ENCODE measurements at regions not wholly inside any gene's neighbourhood (a gene's known extent, or its start where the extent isn't known, plus 50 kb on each side); places are given as distances from the start of the nearest gene placed in this dataset.

DNA sequence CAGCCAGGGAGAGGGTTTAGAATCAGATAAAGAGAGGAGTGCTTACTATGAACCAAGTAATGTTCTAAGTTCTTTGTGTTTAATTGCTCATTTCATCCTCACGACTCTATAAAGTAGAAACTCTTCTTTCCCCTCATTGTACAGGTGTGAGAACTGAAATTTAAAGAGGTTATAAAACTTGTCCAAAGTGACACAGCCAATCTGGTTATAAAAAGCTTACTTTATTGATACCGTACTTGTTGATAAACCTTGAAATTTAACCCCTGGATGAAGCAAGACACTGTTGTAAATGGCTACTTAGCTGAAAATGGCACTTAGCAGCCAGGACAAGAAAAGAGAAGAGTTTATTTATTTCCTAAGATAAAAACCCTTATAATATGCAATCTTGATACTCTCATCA, 702.4 kb downstream of the KCTD16 start:
- H3K4me3 ChIP-seq, result no peak overlapping the region
- TF ChIP-seq, protein P1, sequence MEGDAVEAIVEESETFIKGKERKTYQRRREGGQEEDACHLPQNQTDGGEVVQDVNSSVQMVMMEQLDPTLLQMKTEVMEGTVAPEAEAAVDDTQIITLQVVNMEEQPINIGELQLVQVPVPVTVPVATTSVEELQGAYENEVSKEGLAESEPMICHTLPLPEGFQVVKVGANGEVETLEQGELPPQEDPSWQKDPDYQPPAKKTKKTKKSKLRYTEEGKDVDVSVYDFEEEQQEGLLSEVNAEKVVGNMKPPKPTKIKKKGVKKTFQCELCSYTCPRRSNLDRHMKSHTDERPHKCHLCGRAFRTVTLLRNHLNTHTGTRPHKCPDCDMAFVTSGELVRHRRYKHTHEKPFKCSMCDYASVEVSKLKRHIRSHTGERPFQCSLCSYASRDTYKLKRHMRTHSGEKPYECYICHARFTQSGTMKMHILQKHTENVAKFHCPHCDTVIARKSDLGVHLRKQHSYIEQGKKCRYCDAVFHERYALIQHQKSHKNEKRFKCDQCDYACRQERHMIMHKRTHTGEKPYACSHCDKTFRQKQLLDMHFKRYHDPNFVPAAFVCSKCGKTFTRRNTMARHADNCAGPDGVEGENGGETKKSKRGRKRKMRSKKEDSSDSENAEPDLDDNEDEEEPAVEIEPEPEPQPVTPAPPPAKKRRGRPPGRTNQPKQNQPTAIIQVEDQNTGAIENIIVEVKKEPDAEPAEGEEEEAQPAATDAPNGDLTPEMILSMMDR (IDR thresholded peaks at IDR 0.05; ENCODE audit: borderline replicate concordance), result no peak
- no peaks in the 10 kb centered on the region for H3K9me3 ChIP-seq (replicated peaks)
- H3K27me3 ChIP-seq (ENCODE audit: low read depth), result no peaks in the 10 kb centered on the region
- DNase-seq, result no peak
- intact Hi-C loops (cut with micrococcal nuclease), result no loop called here
- no peaks in the 10 kb centered on the region for H3K36me3 ChIP-seq
- no peaks in the 10 kb centered on the region for H3K4me1 ChIP-seq
- no peak overlapping the region for H3K27ac ChIP-seq (replicated peaks)

DNA sequence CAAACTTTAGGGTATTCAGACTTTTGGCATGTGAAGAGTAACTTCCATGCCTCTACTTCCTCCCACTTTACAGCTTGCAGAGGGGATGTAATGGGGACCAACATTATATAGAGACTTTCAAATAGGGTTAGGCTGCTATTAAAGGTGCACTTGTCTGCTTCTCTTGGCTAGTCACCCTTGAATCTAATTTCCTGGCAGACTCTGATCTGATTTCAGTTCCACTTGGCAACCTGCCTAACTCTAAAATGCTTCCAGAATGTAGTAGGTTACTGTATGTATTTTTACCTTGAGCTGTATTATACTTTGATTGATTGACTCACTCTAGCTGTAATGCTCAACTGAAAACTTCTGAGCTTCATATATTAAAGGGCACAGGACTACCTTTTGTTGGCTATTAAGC, 693.4 kb downstream of the KCTD16 start:
- H3K4me3 ChIP-seq, result no peak overlapping the region
- H3K36me3 ChIP-seq, result no peaks in the 10 kb centered on the region
- DNase-seq, result no peak
- intact Hi-C loops (cut with micrococcal nuclease), result no loop called here
- no peak overlapping the region for H3K27ac ChIP-seq (replicated peaks)
- no peaks in the 10 kb centered on the region for H3K27me3 ChIP-seq (ENCODE audit: low read depth)
- H3K9me3 ChIP-seq (replicated peaks), result no peaks in the 10 kb centered on the region
- no peaks in the 10 kb centered on the region for H3K4me1 ChIP-seq
- TF ChIP-seq, protein P1 (IDR thresholded peaks at IDR 0.05; ENCODE audit: borderline replicate concordance), result no peak

DNA sequence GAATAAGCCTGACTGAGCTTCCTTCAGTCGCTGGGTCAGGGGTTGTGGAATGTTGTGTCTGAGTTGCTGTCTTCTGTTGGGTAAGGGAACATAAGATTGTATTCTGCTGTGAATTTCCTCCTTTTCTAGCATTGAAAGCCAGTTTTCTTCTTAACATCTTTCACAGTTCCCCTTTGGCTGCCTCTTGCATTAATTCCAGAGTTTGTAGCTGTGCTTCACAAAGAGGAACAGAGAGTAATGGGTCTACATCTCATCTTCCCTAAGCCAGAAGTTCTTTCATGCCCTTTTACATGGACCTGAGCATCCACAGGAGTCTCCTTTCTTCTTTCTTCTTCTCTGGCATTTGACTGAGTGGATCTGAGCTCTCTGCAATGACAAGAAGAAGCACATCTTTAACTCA, 686.8 kb downstream of the KCTD16 start:
- no peak for DNase-seq
- H3K9me3 ChIP-seq (replicated peaks), result no peaks in the 10 kb centered on the region
- intact Hi-C loops (cut with micrococcal nuclease), result no loop called here
- no peaks in the 10 kb centered on the region for H3K4me1 ChIP-seq
- H3K4me3 ChIP-seq, result no peak overlapping the region
- H3K27ac ChIP-seq (replicated peaks), result no peak overlapping the region
- H3K36me3 ChIP-seq, result no peaks in the 10 kb centered on the region
- TF ChIP-seq, protein P1 (IDR thresholded peaks at IDR 0.05; ENCODE audit: borderline replicate concordance), result no peak
- no peaks in the 10 kb centered on the region for H3K27me3 ChIP-seq (ENCODE audit: low read depth)

DNA sequence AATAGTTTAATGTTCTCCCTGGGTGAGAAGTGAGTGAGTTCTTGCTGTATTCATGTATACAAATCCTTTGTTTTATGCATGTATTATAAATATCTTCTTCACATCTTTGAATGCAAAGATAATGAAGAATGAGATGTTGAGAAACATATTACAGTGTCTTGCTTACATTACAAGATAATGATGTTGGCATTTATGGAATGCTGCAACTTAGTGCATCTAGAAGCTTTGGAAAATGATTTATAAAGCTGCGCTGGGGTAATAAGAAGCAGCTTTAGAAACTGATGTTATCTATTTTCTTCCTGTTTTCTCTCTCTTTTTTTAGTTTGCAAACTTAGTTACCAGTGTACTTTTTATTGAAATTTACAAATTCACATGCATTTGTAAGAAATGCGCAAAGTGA, 673.4 kb downstream of the KCTD16 start:
- Histone ChIP-seq H3K27me3 (ENCODE audit: low read depth) (no peaks in the 10 kb centered on the region), H3K9me3 (replicated peaks) (peaks cover 7% of the 10 kb centered on the region), H3K36me3 (no peaks in the 10 kb centered on the region), H3K27ac (replicated peaks) (no peak overlapping the region), H3K4me3 (no peak overlapping the region), H3K4me1 (no peaks in the 10 kb centered on the region)
- intact Hi-C loops (cut with micrococcal nuclease), result no loop called here
- DNase-seq, result no peak
- TF ChIP-seq, protein P1 (IDR thresholded peaks at IDR 0.05; ENCODE audit: borderline replicate concordance), result no peak

DNA sequence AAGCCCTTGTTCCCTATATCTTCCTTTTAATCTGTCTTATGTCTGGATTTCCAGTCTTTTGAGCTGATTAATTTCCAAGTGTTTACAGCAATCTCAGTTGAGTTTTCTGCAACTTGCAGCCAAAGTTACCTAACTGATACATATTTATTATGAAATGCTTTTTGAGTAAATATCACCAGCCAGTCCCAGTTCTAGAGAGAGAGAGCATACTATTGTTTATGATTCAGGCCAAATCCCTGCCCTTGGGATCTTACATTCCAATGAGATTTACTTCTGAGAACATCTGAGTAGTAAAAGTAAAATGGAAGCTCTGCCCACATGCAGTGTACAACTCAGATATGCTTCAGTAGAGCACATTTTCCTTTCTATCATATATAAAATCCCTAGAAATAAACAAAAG, 661.7 kb downstream of the KCTD16 start:
- no peaks in the 10 kb centered on the region for H3K36me3 ChIP-seq

More for the DNA sequence above, 661.7 kb downstream of the KCTD16 start:
- Histone ChIP-seq H3K27ac (replicated peaks) (no peak overlapping the region), H3K27me3 (ENCODE audit: low read depth) (no peaks in the 10 kb centered on the region), H3K4me3 (no peak overlapping the region), H3K9me3 (replicated peaks) (no peaks in the 10 kb centered on the region), H3K4me1 (no peaks in the 10 kb centered on the region)
- TF ChIP-seq, protein P1 (IDR thresholded peaks at IDR 0.05; ENCODE audit: borderline replicate concordance), result no peak
- intact Hi-C loops (cut with micrococcal nuclease), result no loop called here
- DNase-seq, result no peak
